Fibroblast of lung (primary cell): ENCODE measurements at regions not wholly inside any gene's neighbourhood (a gene's known extent, or its start where the extent isn't known, plus 50 kb on each side); places are given as distances from the start of the nearest gene placed in this dataset.

Source experiments
- CTCF ChIP-seq, 2 donors: IDR thresholded peaks in 1 of 2; conservative IDR thresholded peaks in 1 of 2; 1 replicate in 1 of 2; 2 replicates in 1 of 2; pipeline ENCODE4 v1.5.1; 2011 to 2012; ENCODE audit warnings: low read length in 2 of 2, control low read depth in 1 of 2, inconsistent platforms in 1 of 2, low read depth in 1 of 2, mild to moderate bottlenecking in 1 of 2
- EZH2 ChIP-seq: IDR thresholded peaks from 2 replicates; pipeline ENCODE4 v1.5.1; 2012; ENCODE audit warnings: low read length, control low read depth, mild to moderate bottlenecking; ENCODE audit errors: missing control alignments

GRCh38 chr15:66884115-66884622 is 181.2 kb upstream of the SMAD3 start:
- no peak for TF ChIP-seq CTCF (conservative IDR thresholded peaks at IDR 0.05 in 1 of 2, IDR thresholded peaks at IDR 0.05 in 1 of 2; ENCODE audit: low read depth in 1 of 2, low read length in 2 of 2)
- TF ChIP-seq EZH2: no peak
